ENCODE measurements at regions not wholly inside any gene's neighbourhood (a gene's known extent, or its start where the extent isn't known, plus 50 kb on each side); places are given as distances from the start of the nearest gene placed in this dataset.

GRCh38 chr9:90393365-90394152 is 249.1 kb downstream of the DIRAS2 start:
- TF ChIP-seq GATA2 (IDR thresholded peaks at IDR 0.05; ENCODE audit: low read depth, low read length) (no peak), GATA3 (IDR thresholded peaks at IDR 0.05; ENCODE audit: low read depth, low read length) (no peak)

Data from SH-SY5Y (cell line).